Gastrocnemius medialis (tissue), 4 donors: ENCODE measurements at regions not wholly inside any gene's neighbourhood (a gene's known extent, or its start where the extent isn't known, plus 50 kb on each side); places are given as distances from the start of the nearest gene placed in this dataset.

Source experiments
- ATAC-seq, 2 donors: fragments of 150-250 bp; one replicate each; pipeline ENCODE4 v1.9.1; 2016
- DNase-seq, 2 donors: peaks; one replicate each; pipeline ENCODE4 v3.0.0-alpha.2; 2019
- H3K27ac ChIP-seq, 4 donors: fragments of 200-600 bp; sonication (generic); 1 replicate in 1 of 4; 2 replicates in 3 of 4; pipeline ENCODE4 v1.5.1; 2016 to 2018; ENCODE audit warnings: mild to moderate bottlenecking in 2 of 4, moderate library complexity in 1 of 4
- H3K27me3 ChIP-seq, 3 donors: fragments of 200-600 bp; sonication (generic) in 2 of 3; 1 replicate in 1 of 3; 2 replicates in 2 of 3; pipeline versions ENCODE4 v1.5.1 to v1.6.0; 2016 to 2019; ENCODE audit warnings: mild to moderate bottlenecking in 1 of 3, moderate library complexity in 1 of 3
- H3K36me3 ChIP-seq, 2 donors: fragments of 200-600 bp; sonication (generic) in 1 of 2; one replicate each; pipeline ENCODE4 v1.5.1; 2017 to 2018
- H3K4me1 ChIP-seq, 2 donors: fragments of 200-600 bp; sonication (generic) in 1 of 2; one replicate each; pipeline ENCODE4 v1.5.1; 2016 to 2017; ENCODE audit warnings: mild to moderate bottlenecking in 2 of 2
- H3K4me3 ChIP-seq, 4 donors: fragments of 200-600 bp; sonication (generic) in 3 of 4; 1 replicate in 1 of 4; 2 replicates in 3 of 4; pipeline ENCODE4 v1.5.1; 2016 to 2019; ENCODE audit warnings: mild to moderate bottlenecking in 2 of 4
- H3K9me3 ChIP-seq, 3 donors: fragments of 200-600 bp; sonication (generic) in 2 of 3; 1 replicate in 1 of 3; 2 replicates in 2 of 3; pipeline ENCODE4 v1.5.1; 2016 to 2019
- CTCF ChIP-seq, 5 experiments: fragments of 450-650 bp in 3 of 5; fragments of 200-600 bp in 2 of 5; sonication (generic) in 2 of 5; IDR thresholded peaks in 4 of 5; conservative IDR thresholded peaks in 1 of 5; 1 replicate in 4 of 5; 2 replicates in 1 of 5; pipeline ENCODE4 v1.5.1; 2016 to 2019; ENCODE audit warnings: antibody characterized with exemption in 5 of 5, mild to moderate bottlenecking in 3 of 5, moderate library complexity in 3 of 5
- POLR2A ChIP-seq, 2 donors: fragments of 450-650 bp; IDR thresholded peaks; one replicate each; pipeline ENCODE4 v1.6.1; 2017; ENCODE audit warnings: antibody characterized with exemption in 2 of 2, mild to moderate bottlenecking in 2 of 2, moderate library complexity in 2 of 2
- in situ Hi-C, 4 donors: fragments of 200-750 bp; cut with MboI; loops; one replicate each; pipeline versions ENCODE4 v1.15.0 to v1.8.0; 2017; ENCODE audit warnings: low sequenced_read_pairs in 4 of 4
- intact Hi-C: fragments of 100-400 bp; cut with DNase I; formaldehyde crosslinking; loops from one replicate; pipeline ENCODE4 v1.15.1; 2023; ENCODE audit warnings: low total_unique reads

GRCh38 chr15:81685237-81685636 lies 311.2 kb upstream of the TMC3 start:
- DNase-seq, result no peak
- ATAC-seq, result no peak
- Histone ChIP-seq H3K9me3 (no peaks in the 10 kb centered on the region), H3K27ac (no peak overlapping the region), H3K4me1 (no peaks in the 10 kb centered on the region), H3K27me3 (no peaks in the 10 kb centered on the region), H3K4me3 (no peak overlapping the region), H3K36me3 (no peaks in the 10 kb centered on the region)
- in situ Hi-C loops (no loop called here), intact Hi-C loops (no loop called here)
- TF ChIP-seq POLR2A (IDR thresholded peaks at IDR 0.05), result no peak
- no peak for TF ChIP-seq CTCF (IDR thresholded peaks at IDR 0.05 in 4 of 5, conservative IDR thresholded peaks at IDR 0.05 in 1 of 5)

- intact Hi-C loops, result no loop called here
- H3K27me3 ChIP-seq, result no peaks in the 10 kb centered on the region
Observed at GRCh38 chr15:81680829-81681228, 306.8 kb upstream of the TMC3 start.

GRCh38 chr15:81666839-81667238 lies 292.8 kb upstream of the TMC3 start:
- no peaks in the 10 kb centered on the region for H3K36me3 ChIP-seq
- no peak overlapping the region for H3K4me3 ChIP-seq
- ATAC-seq, result no peak
- DNase-seq, result no peak
- in situ Hi-C loops (no loop called here), intact Hi-C loops (no loop called here)
- H3K9me3 ChIP-seq, result no peaks in the 10 kb centered on the region
- H3K27ac ChIP-seq, result no peak overlapping the region
- TF ChIP-seq CTCF (IDR thresholded peaks at IDR 0.05 in 4 of 5, conservative IDR thresholded peaks at IDR 0.05 in 1 of 5), result no peak
- no peak for TF ChIP-seq POLR2A (IDR thresholded peaks at IDR 0.05)
- no peaks in the 10 kb centered on the region for H3K4me1 ChIP-seq
- no peaks in the 10 kb centered on the region for H3K27me3 ChIP-seq

More at GRCh38 chr15:81680829-81681228, 306.8 kb upstream of the TMC3 start:
- Histone ChIP-seq H3K4me1 (no peaks in the 10 kb centered on the region), H3K27ac (no peak overlapping the region), H3K9me3 (no peaks in the 10 kb centered on the region), H3K36me3 (no peaks in the 10 kb centered on the region), H3K4me3 (no peak overlapping the region)
- TF ChIP-seq CTCF (IDR thresholded peaks at IDR 0.05 in 4 of 5, conservative IDR thresholded peaks at IDR 0.05 in 1 of 5) (no peak), POLR2A (IDR thresholded peaks at IDR 0.05) (no peak)
- no peak for ATAC-seq
- in situ Hi-C loops, result no loop called here
- no peak for DNase-seq

- Histone ChIP-seq H3K4me3 (no peak overlapping the region), H3K27me3 (no peaks in the 10 kb centered on the region), H3K9me3 (no peaks in the 10 kb centered on the region), H3K36me3 (no peaks in the 10 kb centered on the region), H3K4me1 (no peaks in the 10 kb centered on the region), H3K27ac (no peak overlapping the region)
- intact Hi-C loops (no loop called here), in situ Hi-C loops (no loop called here)
- DNase-seq, result no peak
- no peak for TF ChIP-seq CTCF (IDR thresholded peaks at IDR 0.05 in 4 of 5, conservative IDR thresholded peaks at IDR 0.05 in 1 of 5)
- no peak for TF ChIP-seq POLR2A (IDR thresholded peaks at IDR 0.05)
- no peak for ATAC-seq
Observed at GRCh38 chr15:81660976-81661375, 287.0 kb upstream of the TMC3 start.

GRCh38 chr15:81653259-81653658 lies 279.2 kb upstream of the TMC3 start:
- no peak for DNase-seq

More at GRCh38 chr15:81653259-81653658, 279.2 kb upstream of the TMC3 start:
- no peak for ATAC-seq
- no peaks in the 10 kb centered on the region for H3K27me3 ChIP-seq
- in situ Hi-C loops (no loop called here), intact Hi-C loops (no loop called here)
- H3K36me3 ChIP-seq, result no peaks in the 10 kb centered on the region
- H3K4me1 ChIP-seq, result no peaks in the 10 kb centered on the region
- H3K27ac ChIP-seq, result no peak overlapping the region
- TF ChIP-seq CTCF (IDR thresholded peaks at IDR 0.05 in 4 of 5, conservative IDR thresholded peaks at IDR 0.05 in 1 of 5), result no peak
- no peak for TF ChIP-seq POLR2A (IDR thresholded peaks at IDR 0.05)
- no peak overlapping the region for H3K4me3 ChIP-seq
- no peaks in the 10 kb centered on the region for H3K9me3 ChIP-seq
